GM23338 (cell line): ENCODE measurements at regions not wholly inside any gene's neighbourhood (a gene's known extent, or its start where the extent isn't known, plus 50 kb on each side); places are given as distances from the start of the nearest gene placed in this dataset.
A peak's percentile ranks its signal among the peaks of the same experiment; 100 is the strongest.

Source experiments
- ATAC-seq: fragments of 200-7000 bp; cut with Tn5 transposase; 3 replicates; pipeline ENCODE4 v1.9.1; 2020
- DNase-seq: peaks from one replicate; pipeline ENCODE4 v3.0.0-alpha.2; 2015; ENCODE audit warnings: low spot score
- H2AFZ ChIP-seq: fragments of 200-600 bp; sonication (generic); 2 replicates; pipeline ENCODE4 v1.8.0; 2016; ENCODE audit warnings: antibody characterized with exemption, mild to moderate bottlenecking, moderate library complexity
- H3F3A ChIP-seq: fragments of 200-600 bp; sonication (generic); replicated peaks from 2 replicates; pipeline ENCODE4 v1.8.0; 2017; ENCODE audit warnings: antibody characterized with exemption, mixed run types, low read depth
- H3K27ac ChIP-seq: fragments of 200-600 bp; sonication (generic); 2 replicates; pipeline ENCODE4 v1.6.1; 2016; ENCODE audit warnings: low read depth
- H3K27me3 ChIP-seq: fragments of 200-600 bp; sonication (generic); 2 replicates; pipeline ENCODE4 v1.8.0; 2016; ENCODE audit warnings: mild to moderate bottlenecking, mixed run types, moderate library complexity; ENCODE audit not compliant: insufficient read depth
- H3K36me3 ChIP-seq: fragments of 200-600 bp; sonication (generic); 2 replicates; pipeline ENCODE4 v1.8.0; 2016; ENCODE audit warnings: mild to moderate bottlenecking; ENCODE audit not compliant: insufficient read depth
- H3K4me1 ChIP-seq: fragments of 200-600 bp; sonication (generic); 2 replicates; pipeline ENCODE4 v1.8.0; 2016; ENCODE audit warnings: mild to moderate bottlenecking, moderate library complexity; ENCODE audit not compliant: insufficient read depth
- H3K4me2 ChIP-seq: fragments of 200-600 bp; sonication (generic); 2 replicates; pipeline ENCODE4 v1.7.1; 2017; ENCODE audit warnings: mixed run types
- H3K4me3 ChIP-seq: fragments of 200-600 bp; sonication (generic); 2 replicates; pipeline ENCODE4 v1.6.1; 2016; ENCODE audit warnings: mixed run types
- H3K79me2 ChIP-seq: fragments of 200-600 bp; sonication (generic); replicated peaks from 2 replicates; pipeline ENCODE4 v1.8.0; 2017; ENCODE audit warnings: mild to moderate bottlenecking; ENCODE audit not compliant: insufficient read depth
- H3K9me2 ChIP-seq: fragments of 200-600 bp; sonication (generic); 2 replicates; pipeline ENCODE4 v1.8.0; 2017; ENCODE audit not compliant: insufficient read depth
- H4K20me1 ChIP-seq: fragments of 200-600 bp; sonication (generic); replicated peaks from 2 replicates; pipeline ENCODE4 v1.8.0; 2017; ENCODE audit warnings: mild to moderate bottlenecking; ENCODE audit not compliant: insufficient read depth
- H3K27ac Mint-ChIP-seq: 2 replicates; pipeline ENCODE4 v1.8.0; 2020; ENCODE audit warnings: inconsistent platforms, mild to moderate bottlenecking, moderate library complexity, mixed read lengths
- H3K27me3 Mint-ChIP-seq: 3 replicates; pipeline ENCODE4 v1.8.0; 2022; ENCODE audit warnings: low read depth, mild to moderate bottlenecking, moderate library complexity, mixed read lengths, inconsistent platforms; ENCODE audit not compliant: insufficient read depth, poor library complexity
- H3K36me3 Mint-ChIP-seq: 3 replicates; pipeline ENCODE4 v1.8.0; 2021; ENCODE audit warnings: low read depth, mild to moderate bottlenecking, inconsistent platforms, moderate library complexity, mixed read lengths
- H3K4me1 Mint-ChIP-seq: 3 replicates; pipeline ENCODE4 v1.8.0; 2020; ENCODE audit warnings: mild to moderate bottlenecking, inconsistent platforms, mixed read lengths
- H3K4me3 Mint-ChIP-seq: 3 replicates; pipeline ENCODE4 v1.8.0; 2021; ENCODE audit warnings: moderate library complexity, mild to moderate bottlenecking, inconsistent platforms, mixed read lengths
- H3K9me3 Mint-ChIP-seq: 3 replicates; pipeline ENCODE4 v1.8.0; 2020; ENCODE audit warnings: moderate library complexity, mild to moderate bottlenecking, inconsistent platforms, mixed read lengths
- CREB1 ChIP-seq: fragments of 250-450 bp; sonication (Bioruptor Pico); IDR thresholded peaks from 2 replicates; pipeline ENCODE4 v1.5.0; 2020; ENCODE audit warnings: low read depth, mild to moderate bottlenecking, moderate library complexity
- CTCF ChIP-seq, 2 experiments: fragments of 200-600 bp in 1 of 2; sonication (generic) in 1 of 2; conservative IDR thresholded peaks; 2 replicates each; pipeline versions ENCODE4 v1.5.1 to v1.6.1; 2016 to 2017; ENCODE audit warnings: antibody characterized with exemption in 2 of 2, low read depth in 2 of 2, mild to moderate bottlenecking in 2 of 2, moderate library complexity in 1 of 2
- EZH2phosphoT487 ChIP-seq: fragments of 200-600 bp; sonication (generic); IDR thresholded peaks from one replicate; pipeline ENCODE4 v1.8.1; 2018; ENCODE audit warnings: antibody characterized with exemption; ENCODE audit not compliant: unreplicated experiment
- JUNB ChIP-seq: IDR thresholded peaks from one replicate; pipeline ENCODE4 v1.6.1; 2016; ENCODE audit warnings: antibody characterized with exemption; ENCODE audit not compliant: unreplicated experiment
- POLR2AphosphoS5 ChIP-seq: IDR thresholded peaks from 2 replicates; pipeline ENCODE4 v1.6.1; 2016; ENCODE audit warnings: antibody characterized with exemption, low read depth
- STAT1 ChIP-seq: IDR thresholded peaks from one replicate; pipeline ENCODE4 v1.6.1; 2016; ENCODE audit warnings: antibody characterized with exemption; ENCODE audit not compliant: unreplicated experiment
- ZNF114 ChIP-seq: fragments of 250-450 bp; sonication (Bioruptor Pico); IDR thresholded peaks from 2 replicates; pipeline ENCODE4 v1.5.0; 2020; ENCODE audit warnings: mild to moderate bottlenecking, moderate library complexity
- ZNF331 ChIP-seq: fragments of 250-450 bp; sonication (Bioruptor Pico); IDR thresholded peaks from 2 replicates; pipeline ENCODE4 v1.5.0; 2020; ENCODE audit warnings: low read depth, mild to moderate bottlenecking, moderate library complexity

DNA sequence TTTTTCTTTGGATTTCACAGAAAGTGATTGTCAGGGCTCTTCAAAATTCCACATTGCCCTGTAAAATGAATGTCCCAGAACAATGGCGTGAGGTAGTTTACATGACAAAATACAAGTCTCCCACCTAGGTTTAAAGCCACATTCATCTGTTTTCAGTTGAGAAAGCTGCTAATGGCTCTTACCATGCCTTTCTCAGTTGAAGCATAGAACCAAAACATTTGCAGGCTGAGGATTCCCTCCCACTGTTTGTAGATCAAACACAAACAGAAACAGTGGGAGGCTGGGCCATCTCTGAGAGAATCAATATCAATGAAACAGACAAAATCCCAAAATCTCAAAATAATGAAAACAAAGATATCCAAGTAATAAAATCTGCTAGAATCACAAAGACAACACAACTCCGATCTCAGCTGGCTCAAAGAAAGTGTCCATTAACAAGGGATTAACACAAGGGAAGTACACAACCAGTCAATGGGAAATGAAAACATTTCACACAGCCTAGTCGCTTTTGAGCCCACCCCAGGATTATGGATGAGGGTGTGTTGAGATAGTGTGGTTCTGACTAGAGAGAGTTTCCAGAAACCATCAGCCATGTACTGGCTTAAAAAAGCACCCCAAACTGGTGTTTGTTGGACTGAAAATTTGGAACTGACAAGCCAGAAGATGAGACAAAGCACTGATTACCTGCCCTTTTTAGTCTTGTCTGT is 54.5 kb upstream of the TMEM260 start:
- H3K79me2 ChIP-seq: no peaks in the 10 kb centered on the region
- peaks cover 20% of the 10 kb centered on the region for H3K4me1 ChIP-seq
- Mint-ChIP-seq H3K4me3 (peak overlapping the region; percentile 20; the same call in 1 of the 3 replicates), H3K27me3 (peaks cover 3% of the 10 kb centered on the region), H3K9me3 (no peaks in the 10 kb centered on the region), H3K27ac (no peak overlapping the region; the same call in 1 of the 2 replicates), H3K4me1 (peaks cover 21% of the 10 kb centered on the region), H3K36me3 (no peaks in the 10 kb centered on the region)
- H2AFZ ChIP-seq: peak overlapping the region; percentile 2; the same call in 1 of the 2 replicates
- H3K27me3 ChIP-seq: no peaks in the 10 kb centered on the region
- no peaks in the 10 kb centered on the region; the same call in none of the 2 replicates for H3K9me2 ChIP-seq
- TF ChIP-seq STAT1: no peak
- no peak for TF ChIP-seq JUNB
- no peak for TF ChIP-seq CREB1 (CRISPR knock-in tag)
- TF ChIP-seq ZNF331: no peak
- TF ChIP-seq POLR2AphosphoS5: no peak
- no peak for TF ChIP-seq EZH2phosphoT487
- H3K4me3 ChIP-seq: no peak overlapping the region
- H3K27ac ChIP-seq: peak overlapping the region; percentile 2; the same call in 1 of the 2 replicates
- peak overlapping the region; percentile 40 for H3K4me2 ChIP-seq
- peak; percentile 57 for DNase-seq
- H4K20me1 ChIP-seq: no peaks in the 10 kb centered on the region
- H3K36me3 ChIP-seq: no peaks in the 10 kb centered on the region
- H3F3A ChIP-seq: no peaks in the 10 kb centered on the region
- peak; percentile 91 for ATAC-seq

- Histone ChIP-seq H3K4me3 (no peak overlapping the region), H3K9me2 (no peaks in the 10 kb centered on the region), H2AFZ (no peak overlapping the region), H3K36me3 (no peaks in the 10 kb centered on the region), H3F3A (no peaks in the 10 kb centered on the region), H3K27me3 (no peaks in the 10 kb centered on the region), H3K79me2 (no peaks in the 10 kb centered on the region), H3K4me1 (peaks cover 18% of the 10 kb centered on the region), H4K20me1 (no peaks in the 10 kb centered on the region), H3K27ac (no peak overlapping the region), H3K4me2 (no peak overlapping the region)
- H3K27me3 Mint-ChIP-seq: peaks cover 4% of the 10 kb centered on the region
- no peak overlapping the region for H3K4me3 Mint-ChIP-seq
- H3K27ac Mint-ChIP-seq: no peak overlapping the region
- peak; percentile 54 for ATAC-seq
- peak in 1 of 2 experiments; percentile 17; a peak in 2 of 4 replicates for TF ChIP-seq CTCF (conservative IDR thresholded peaks at IDR 0.05; ENCODE audit: low read depth in 2 of 2)
- no peak for TF ChIP-seq ZNF114
- H3K9me3 Mint-ChIP-seq: no peaks in the 10 kb centered on the region
- H3K4me1 Mint-ChIP-seq: peaks cover 26% of the 10 kb centered on the region
- no peaks in the 10 kb centered on the region for H3K36me3 Mint-ChIP-seq
- peak; percentile 35 for DNase-seq
Measured at GRCh38 chr14:56528927-56529326, 50.7 kb upstream of the TMEM260 start.
